CD8-positive, alpha-beta memory T cell (primary cell): ENCODE measurements at regions not wholly inside any gene's neighbourhood (a gene's known extent, or its start where the extent isn't known, plus 50 kb on each side); places are given as distances from the start of the nearest gene placed in this dataset.

Experiments
- CTCF ChIA-PET: fragments of 350-600 bp; sonication (Branson Sonifier 250); formaldehyde crosslinking; loops from one replicate; lab custom pipeline; 2021; ENCODE audit warnings: antibody characterized with exemption; lab: Charles Lee
- POLR2A ChIA-PET: fragments of 350-600 bp; sonication (Branson Sonifier 250); formaldehyde crosslinking; loops from one replicate; lab custom pipeline; 2021; ENCODE audit warnings: antibody characterized with exemption; lab: Charles Lee
- DNase-seq, 5 donors: peaks; one replicate each; pipeline versions ENCODE4 v3.0.0 to v3.0.0-alpha.2; 2020 to 2022; ENCODE audit warnings: mixed read lengths in 1 of 5
- H3K27ac ChIP-seq: one replicate; pipeline ENCODE4 v1.7.0; 2013; ENCODE audit warnings: low read depth, mild to moderate bottlenecking, low read length, moderate library complexity
- H3K27me3 ChIP-seq: 2 replicates; pipeline ENCODE4 v1.7.0; 2013; ENCODE audit warnings: low read length, mild to moderate bottlenecking; ENCODE audit not compliant: insufficient read depth, poor library complexity, severe bottlenecking
- H3K36me3 ChIP-seq: 2 replicates; pipeline ENCODE4 v1.7.0; 2013; ENCODE audit warnings: mild to moderate bottlenecking, low read length, moderate library complexity; ENCODE audit not compliant: insufficient read depth
- H3K4me1 ChIP-seq: 2 replicates; pipeline ENCODE4 v1.7.0; 2013; ENCODE audit warnings: mild to moderate bottlenecking, low read length, moderate library complexity; ENCODE audit not compliant: insufficient read depth
- H3K4me3 ChIP-seq: 2 replicates; pipeline ENCODE4 v1.7.0; 2013; ENCODE audit warnings: mild to moderate bottlenecking, low read length
- H3K9me3 ChIP-seq: 2 replicates; pipeline ENCODE4 v1.7.0; 2013; ENCODE audit warnings: mild to moderate bottlenecking, low read length
- H3K27ac Mint-ChIP-seq, 8 donors: one replicate each; pipeline ENCODE4 v1.8.0; 2020 to 2021; ENCODE audit warnings: mixed read lengths in 8 of 8, mild to moderate bottlenecking in 6 of 8, inconsistent platforms in 3 of 8, moderate library complexity in 3 of 8
- H3K27me3 Mint-ChIP-seq, 2 donors: one replicate each; pipeline ENCODE4 v1.8.0; 2020 to 2021; ENCODE audit warnings: mixed read lengths in 2 of 2, mild to moderate bottlenecking in 1 of 2, moderate library complexity in 1 of 2
- H3K36me3 Mint-ChIP-seq, 3 donors: one replicate each; pipeline ENCODE4 v1.8.0; 2020 to 2021; ENCODE audit warnings: mixed read lengths in 3 of 3, inconsistent platforms in 1 of 3, mild to moderate bottlenecking in 1 of 3
- H3K4me1 Mint-ChIP-seq, 3 donors: one replicate each; pipeline ENCODE4 v1.8.0; 2020 to 2021; ENCODE audit warnings: mixed read lengths in 3 of 3, inconsistent platforms in 1 of 3, mild to moderate bottlenecking in 1 of 3
- H3K4me3 Mint-ChIP-seq, 7 donors: one replicate each; pipeline ENCODE4 v1.8.0; 2020 to 2021; ENCODE audit warnings: mixed read lengths in 7 of 7, mild to moderate bottlenecking in 6 of 7, moderate library complexity in 4 of 7, inconsistent platforms in 2 of 7
- H3K9me3 Mint-ChIP-seq, 5 donors: one replicate each; pipeline ENCODE4 v1.8.0; 2020 to 2022; ENCODE audit warnings: mixed read lengths in 5 of 5, mild to moderate bottlenecking in 3 of 5, moderate library complexity in 2 of 5, inconsistent platforms in 1 of 5

- CTCF ChIA-PET: no interaction called here
- H3K27me3 ChIP-seq: no peaks in the 10 kb centered on the region
- no peaks in the 10 kb centered on the region for H3K4me1 Mint-ChIP-seq
These were observed 216.5 kb upstream of the CADM1 start for GRCh38 chr11:115720602-115721245.

GRCh38 chr11:115718945-115719344 is 214.7 kb upstream of the CADM1 start:
- H3K9me3 Mint-ChIP-seq: no peaks in the 10 kb centered on the region
- H3K4me3 Mint-ChIP-seq: no peak overlapping the region
- no peak overlapping the region for H3K27ac Mint-ChIP-seq
- Histone ChIP-seq H3K4me1 (no peaks in the 10 kb centered on the region), H3K9me3 (no peaks in the 10 kb centered on the region), H3K27me3 (no peaks in the 10 kb centered on the region), H3K27ac (no peak overlapping the region), H3K4me3 (no peak overlapping the region), H3K36me3 (no peaks in the 10 kb centered on the region)
- ChIA-PET CTCF (interaction anchor here (1.0 kb wide), 1 partner anchor 11 kb away, joined by 3 read pairs; no protein-coding TSS in a partner anchor), POLR2A (no interaction called here)
- H3K27me3 Mint-ChIP-seq: no peaks in the 10 kb centered on the region
- DNase-seq: no peak
- no peaks in the 10 kb centered on the region for H3K4me1 Mint-ChIP-seq
- no peaks in the 10 kb centered on the region for H3K36me3 Mint-ChIP-seq

More at GRCh38 chr11:115720602-115721245, 216.5 kb upstream of the CADM1 start:
- POLR2A ChIA-PET: no interaction called here
- Mint-ChIP-seq H3K36me3 (no peaks in the 10 kb centered on the region), H3K4me3 (no peak overlapping the region), H3K27ac (no peak overlapping the region), H3K9me3 (no peaks in the 10 kb centered on the region), H3K27me3 (peaks cover 0 to 5% of the 10 kb centered on the region in 2 donors)
- Histone ChIP-seq H3K27ac (no peak overlapping the region), H3K36me3 (no peaks in the 10 kb centered on the region), H3K9me3 (no peaks in the 10 kb centered on the region), H3K4me3 (no peak overlapping the region), H3K4me1 (no peaks in the 10 kb centered on the region)
- no peak for DNase-seq

GRCh38 chr11:115718106-115718505 is 213.9 kb upstream of the CADM1 start:
- no peaks in the 10 kb centered on the region for H3K27me3 ChIP-seq
- no peaks in the 10 kb centered on the region for H3K9me3 ChIP-seq
- no peaks in the 10 kb centered on the region for H3K36me3 ChIP-seq
- H3K36me3 Mint-ChIP-seq: no peaks in the 10 kb centered on the region
- ChIA-PET POLR2A (no interaction called here), CTCF (interaction anchor here (1.0 kb wide), 1 partner anchor 12 kb away, joined by 3 read pairs; no protein-coding TSS in a partner anchor)
- H3K27me3 Mint-ChIP-seq: no peaks in the 10 kb centered on the region
- no peaks in the 10 kb centered on the region for H3K4me1 ChIP-seq
- H3K27ac Mint-ChIP-seq: no peak overlapping the region
- H3K4me1 Mint-ChIP-seq: no peaks in the 10 kb centered on the region
- no peak overlapping the region for H3K4me3 ChIP-seq
- no peak overlapping the region for H3K4me3 Mint-ChIP-seq
- H3K9me3 Mint-ChIP-seq: no peaks in the 10 kb centered on the region
- DNase-seq: no peak
- H3K27ac ChIP-seq: no peak overlapping the region

- H3K4me3 Mint-ChIP-seq: no peak overlapping the region
- Histone ChIP-seq H3K9me3 (no peaks in the 10 kb centered on the region), H3K36me3 (no peaks in the 10 kb centered on the region), H3K4me3 (no peak overlapping the region), H3K4me1 (no peaks in the 10 kb centered on the region), H3K27me3 (no peaks in the 10 kb centered on the region), H3K27ac (no peak overlapping the region)
- H3K9me3 Mint-ChIP-seq: no peaks in the 10 kb centered on the region
- ChIA-PET POLR2A (no interaction called here), CTCF (no interaction called here)
- no peaks in the 10 kb centered on the region for H3K36me3 Mint-ChIP-seq
- no peaks in the 10 kb centered on the region for H3K27me3 Mint-ChIP-seq
- no peak for DNase-seq
- H3K4me1 Mint-ChIP-seq: no peaks in the 10 kb centered on the region
- H3K27ac Mint-ChIP-seq: peak overlapping the region in 1 of 8 donors; percentile 6
These were observed 212.7 kb upstream of the CADM1 start for GRCh38 chr11:115716601-115717529.

- Mint-ChIP-seq H3K4me3 (no peak overlapping the region), H3K27me3 (no peaks in the 10 kb centered on the region), H3K9me3 (no peaks in the 10 kb centered on the region), H3K36me3 (no peaks in the 10 kb centered on the region), H3K27ac (no peak overlapping the region), H3K4me1 (no peaks in the 10 kb centered on the region)
- H3K36me3 ChIP-seq: no peaks in the 10 kb centered on the region
- H3K27me3 ChIP-seq: no peaks in the 10 kb centered on the region
- H3K4me1 ChIP-seq: no peaks in the 10 kb centered on the region
- ChIA-PET CTCF (no interaction called here), POLR2A (no interaction called here)
- no peak overlapping the region for H3K27ac ChIP-seq
- DNase-seq: no peak
- no peaks in the 10 kb centered on the region for H3K9me3 ChIP-seq
- H3K4me3 ChIP-seq: no peak overlapping the region
These were observed 211.9 kb upstream of the CADM1 start for GRCh38 chr11:115716080-115716479.

- no peaks in the 10 kb centered on the region for H3K36me3 Mint-ChIP-seq
- POLR2A ChIA-PET: no interaction called here
- DNase-seq: no peak
These were observed 211.1 kb upstream of the CADM1 start for GRCh38 chr11:115715251-115715770.

GRCh38 chr11:115712296-115712695 is 208.1 kb upstream of the CADM1 start:
- H3K4me3 ChIP-seq: no peak overlapping the region
- no peaks in the 10 kb centered on the region for H3K4me1 ChIP-seq
- H3K4me3 Mint-ChIP-seq: no peak overlapping the region
- no peak overlapping the region for H3K27ac Mint-ChIP-seq
- H3K36me3 Mint-ChIP-seq: no peaks in the 10 kb centered on the region
- POLR2A ChIA-PET: no interaction called here
- no peak for DNase-seq
- peaks cover 0 to 3% (median 0%) of the 10 kb centered on the region in 5 donors for H3K9me3 Mint-ChIP-seq
- CTCF ChIA-PET: no interaction called here
- H3K27me3 ChIP-seq: no peaks in the 10 kb centered on the region
- H3K9me3 ChIP-seq: no peaks in the 10 kb centered on the region
- H3K36me3 ChIP-seq: no peaks in the 10 kb centered on the region
- peaks cover 0 to 4% (median 0%) of the 10 kb centered on the region in 3 donors for H3K4me1 Mint-ChIP-seq
- no peak overlapping the region for H3K27ac ChIP-seq
- H3K27me3 Mint-ChIP-seq: peaks cover 1 to 5% of the 10 kb centered on the region in 2 donors

More at GRCh38 chr11:115715251-115715770, 211.1 kb upstream of the CADM1 start:
- Mint-ChIP-seq H3K27me3 (no peaks in the 10 kb centered on the region), H3K4me3 (no peak overlapping the region), H3K4me1 (no peaks in the 10 kb centered on the region), H3K9me3 (no peaks in the 10 kb centered on the region), H3K27ac (no peak overlapping the region)
- H3K27me3 ChIP-seq: no peaks in the 10 kb centered on the region
- H3K27ac ChIP-seq: no peak overlapping the region
- CTCF ChIA-PET: no interaction called here
- H3K4me3 ChIP-seq: no peak overlapping the region
- H3K4me1 ChIP-seq: no peaks in the 10 kb centered on the region
- H3K9me3 ChIP-seq: no peaks in the 10 kb centered on the region
- H3K36me3 ChIP-seq: no peaks in the 10 kb centered on the region

- ChIA-PET CTCF (no interaction called here), POLR2A (no interaction called here)
- H3K36me3 Mint-ChIP-seq: no peaks in the 10 kb centered on the region
- no peaks in the 10 kb centered on the region for H3K4me1 ChIP-seq
- H3K27me3 ChIP-seq: no peaks in the 10 kb centered on the region
- peaks cover 0 to 3% (median 0%) of the 10 kb centered on the region in 5 donors for H3K9me3 Mint-ChIP-seq
- H3K4me3 ChIP-seq: no peak overlapping the region
- peaks cover 0 to 4% (median 0%) of the 10 kb centered on the region in 3 donors for H3K4me1 Mint-ChIP-seq
- H3K27me3 Mint-ChIP-seq: peaks cover 1 to 5% of the 10 kb centered on the region in 2 donors
- H3K36me3 ChIP-seq: no peaks in the 10 kb centered on the region
- no peak overlapping the region for H3K27ac Mint-ChIP-seq
- H3K9me3 ChIP-seq: no peaks in the 10 kb centered on the region
- DNase-seq: no peak
- H3K27ac ChIP-seq: no peak overlapping the region
- H3K4me3 Mint-ChIP-seq: no peak overlapping the region
These were observed 206.8 kb upstream of the CADM1 start for GRCh38 chr11:115710980-115711379.
